ENCODE measurements at regions not wholly inside any gene's neighbourhood (a gene's known extent, or its start where the extent isn't known, plus 50 kb on each side); places are given as distances from the start of the nearest gene placed in this dataset.

GRCh38 chr5:57698802-57699201 lies 216.2 kb upstream of the ACTBL2 start:
- DNase-seq = no peak

- no peak for DNase-seq
Observed at GRCh38 chr5:57698086-57698485, 215.5 kb upstream of the ACTBL2 start.

GRCh38 chr5:57696825-57697570 lies 214.4 kb upstream of the ACTBL2 start:
- DNase-seq = no peak

- DNase-seq = no peak
Observed at GRCh38 chr5:57696389-57696769, 213.8 kb upstream of the ACTBL2 start.

- DNase-seq = no peak
Observed at GRCh38 chr5:57695706-57696388, 213.2 kb upstream of the ACTBL2 start.

- DNase-seq = no peak
Observed at GRCh38 chr5:57695179-57695578, 212.6 kb upstream of the ACTBL2 start.

- no peak for DNase-seq
Observed at GRCh38 chr5:57693488-57694305, 211.1 kb upstream of the ACTBL2 start.

- no peak for DNase-seq
Observed at GRCh38 chr5:57692582-57693487, 210.2 kb upstream of the ACTBL2 start.

GRCh38 chr5:57690724-57691123 lies 208.1 kb upstream of the ACTBL2 start:
- no peak for DNase-seq

GRCh38 chr5:57687596-57687995 lies 205.0 kb upstream of the ACTBL2 start:
- DNase-seq = no peak

GRCh38 chr5:57685516-57686255 lies 203.1 kb upstream of the ACTBL2 start:
- DNase-seq = peak; percentile 35

GRCh38 chr5:57684299-57684702 lies 201.7 kb upstream of the ACTBL2 start:
- no peak for DNase-seq

GRCh38 chr5:57683036-57683630 lies 200.5 kb upstream of the ACTBL2 start:
- no peak for DNase-seq

GRCh38 chr5:57681942-57682341 lies 199.3 kb upstream of the ACTBL2 start:
- DNase-seq = no peak

GRCh38 chr5:57680686-57681085 lies 198.1 kb upstream of the ACTBL2 start:
- no peak for DNase-seq

GRCh38 chr5:57677235-57677634 lies 194.6 kb upstream of the ACTBL2 start:
- no peak for DNase-seq

GRCh38 chr5:57676222-57677098 lies 193.8 kb upstream of the ACTBL2 start:
- peak; percentile 51 for DNase-seq

- no peak for DNase-seq
Observed at GRCh38 chr5:57675236-57675635, 192.6 kb upstream of the ACTBL2 start.

GRCh38 chr5:57671371-57671770 lies 188.8 kb upstream of the ACTBL2 start:
- no peak for DNase-seq

GRCh38 chr5:57666582-57666981 lies 184.0 kb upstream of the ACTBL2 start:
- no peak for DNase-seq
